Activated CD4-positive, alpha-beta T cell treated with anti-CD3 and anti-CD28 coated beads, Interleukin-2, amount 50 U/mL, for 1 hour (primary cell): ENCODE measurements at regions not wholly inside any gene's neighbourhood (a gene's known extent, or its start where the extent isn't known, plus 50 kb on each side); places are given as distances from the start of the nearest gene placed in this dataset.

ENCODE experiments used
- DNase-seq: peaks from one replicate; pipeline ENCODE4 v3.0.0-alpha.2; 2020

DNA sequence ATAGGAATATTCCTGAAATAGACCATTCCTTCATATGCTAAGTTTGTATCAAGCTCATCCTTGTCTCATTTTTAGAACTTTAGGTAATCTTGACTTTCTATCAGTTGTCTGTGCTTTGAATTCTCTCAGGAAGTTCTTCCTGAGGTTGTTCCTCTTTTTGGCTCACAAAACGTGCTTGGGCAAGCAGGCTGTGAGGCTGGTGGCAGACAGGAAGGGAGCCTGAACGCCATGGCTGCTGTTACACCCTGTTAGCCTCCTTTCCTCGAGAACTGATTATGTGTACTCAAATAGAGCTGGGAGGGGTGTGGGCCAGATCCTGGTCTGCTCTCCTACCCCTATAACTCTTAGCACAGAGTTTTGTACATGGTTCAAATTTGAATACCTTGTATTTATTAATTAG, 136.4 kb upstream of the CELF4 start:
- DNase-seq, result no peak

DNA sequence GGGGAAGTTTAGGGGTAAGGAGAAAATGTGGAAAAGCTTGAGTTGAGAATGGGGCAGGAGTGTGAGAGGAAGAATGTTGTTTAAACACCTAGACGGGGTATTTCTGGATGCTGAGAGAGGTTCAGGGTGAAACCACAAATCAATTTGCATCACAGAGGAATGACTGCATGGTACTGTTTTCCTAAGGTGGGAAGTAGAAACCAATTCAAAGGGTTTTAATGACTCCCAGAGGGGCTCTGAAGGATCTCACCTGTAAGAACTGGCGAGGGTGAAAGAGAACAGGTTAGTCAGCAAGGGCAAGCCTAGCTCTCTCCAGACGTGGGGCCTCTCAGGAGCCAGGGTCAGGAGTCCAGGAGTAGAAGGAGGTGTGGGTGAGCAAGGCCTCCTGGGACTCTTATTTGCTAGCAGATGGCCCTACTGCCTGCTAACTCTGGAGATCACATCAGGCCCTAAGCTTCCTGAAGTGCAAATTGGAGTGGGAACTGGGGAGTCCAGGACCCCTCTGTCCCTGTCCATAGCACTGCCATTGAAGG, 133.0 kb upstream of the CELF4 start:
- DNase-seq, result no peak

DNA sequence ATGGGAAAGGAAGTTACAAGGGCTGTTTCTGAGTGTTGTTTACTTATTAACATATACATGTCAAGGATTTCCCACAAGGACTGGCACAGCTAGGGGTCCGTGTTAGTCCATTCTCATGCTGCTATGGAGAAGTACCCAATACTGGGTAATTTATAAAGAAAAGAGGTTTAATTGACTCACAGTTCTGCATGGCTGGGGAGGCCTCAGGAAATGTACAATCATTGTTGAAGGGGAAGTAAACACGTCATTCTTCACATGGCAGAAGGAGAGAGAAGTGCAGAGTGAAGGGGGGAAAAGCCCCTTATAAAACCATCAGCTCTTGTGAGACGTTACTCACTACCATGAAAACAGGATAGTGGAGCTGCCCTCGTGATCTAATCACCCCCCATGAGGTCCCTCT, 128.9 kb upstream of the CELF4 start:
- DNase-seq, result no peak

DNA sequence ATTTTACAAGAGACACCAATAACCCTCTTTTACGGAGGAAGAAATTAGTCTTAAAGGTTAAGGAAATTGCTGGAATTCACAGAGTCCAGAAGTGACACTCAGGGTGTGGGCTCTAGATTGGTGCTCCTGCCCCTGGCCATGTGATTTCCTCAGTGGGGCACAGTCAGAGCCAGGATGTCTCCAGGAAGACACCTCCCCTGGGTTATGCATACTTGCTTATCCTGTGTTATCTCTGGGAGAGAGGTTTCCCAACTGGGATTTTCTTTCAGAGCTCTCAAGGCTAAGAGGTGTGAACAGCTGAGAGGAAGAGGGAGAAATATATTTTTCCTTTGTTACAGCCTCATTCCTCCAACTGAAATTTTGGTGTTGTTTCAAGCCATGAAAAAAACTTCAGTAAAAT, 125.6 kb upstream of the CELF4 start:
- no peak for DNase-seq

DNA sequence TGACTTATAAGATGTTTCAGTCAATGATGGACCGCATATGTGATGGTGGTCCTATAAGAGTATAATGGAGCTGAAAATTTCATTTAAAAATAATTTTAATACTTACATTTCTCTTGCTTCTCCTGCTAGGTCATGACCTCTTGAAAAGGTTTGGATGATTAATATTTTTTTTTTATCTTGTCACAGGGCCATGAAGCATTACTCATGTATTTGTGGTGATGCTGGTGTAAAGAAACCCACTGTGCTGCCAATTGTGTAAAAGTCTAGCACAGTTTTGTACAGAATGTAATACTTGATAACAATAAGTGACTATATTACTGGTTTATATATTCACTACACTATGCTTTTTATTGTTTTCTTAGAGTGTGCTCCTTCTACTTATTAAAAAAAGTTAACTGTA, 124.2 kb upstream of the CELF4 start:
- no peak for DNase-seq

DNA sequence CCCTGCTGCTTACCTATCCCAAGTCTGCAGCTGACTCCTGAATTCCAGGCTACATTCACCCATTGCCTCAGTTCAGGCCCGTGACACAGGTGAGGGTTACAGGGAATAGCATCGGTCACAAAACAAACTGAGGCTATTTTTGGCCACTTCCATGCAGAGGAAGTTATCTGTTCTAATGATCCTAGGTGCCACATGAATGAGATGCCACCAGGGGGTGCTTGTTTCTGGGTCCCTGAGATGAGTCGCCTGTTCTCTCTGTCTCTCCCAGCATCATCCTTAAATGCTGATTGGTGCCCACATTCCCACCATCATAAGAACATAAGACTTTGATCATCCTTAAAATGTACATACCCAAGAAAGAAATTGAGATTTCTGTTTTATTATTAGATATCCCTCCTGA, 119.0 kb upstream of the CELF4 start:
- DNase-seq, result no peak

DNA sequence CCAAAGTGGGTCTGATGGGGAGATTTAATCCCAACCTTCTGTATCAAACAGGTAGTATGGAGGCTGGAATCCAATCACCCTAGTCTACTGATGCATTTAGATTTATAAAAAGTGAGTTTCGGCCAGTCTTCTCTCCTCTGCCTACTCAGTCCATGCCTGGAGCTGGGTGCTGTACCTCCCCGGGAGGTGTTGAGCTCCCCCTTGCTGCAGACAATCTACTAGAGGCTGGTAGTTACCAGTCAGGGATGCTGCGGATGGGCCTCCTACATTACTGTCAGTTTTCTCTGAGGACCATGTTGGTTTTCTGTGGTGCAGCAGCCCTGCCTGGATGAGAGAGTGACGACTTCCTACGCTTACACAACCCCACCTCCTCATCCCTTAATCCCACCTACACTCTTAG, 118.6 kb upstream of the CELF4 start:
- DNase-seq, result no peak

DNA sequence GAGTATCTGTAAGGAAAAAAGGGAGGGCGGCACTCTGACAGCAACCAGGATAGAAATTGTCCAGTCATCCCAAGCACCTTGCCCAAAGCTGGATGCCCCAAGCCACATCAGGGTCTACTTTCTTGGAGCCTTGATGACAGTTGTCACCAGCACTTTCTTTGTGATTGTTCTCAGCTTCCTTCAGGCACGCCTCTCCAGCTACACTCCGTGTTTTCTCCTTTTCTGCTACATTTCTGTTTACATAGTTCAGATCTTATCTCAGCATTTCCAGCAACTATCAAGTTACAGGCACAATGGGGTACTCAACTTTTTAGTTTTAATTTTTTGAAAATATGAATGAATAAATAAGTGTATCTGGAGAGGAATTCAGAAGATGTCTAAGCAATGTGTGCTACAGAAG, 115.3 kb upstream of the CELF4 start:
- DNase-seq, result no peak

DNA sequence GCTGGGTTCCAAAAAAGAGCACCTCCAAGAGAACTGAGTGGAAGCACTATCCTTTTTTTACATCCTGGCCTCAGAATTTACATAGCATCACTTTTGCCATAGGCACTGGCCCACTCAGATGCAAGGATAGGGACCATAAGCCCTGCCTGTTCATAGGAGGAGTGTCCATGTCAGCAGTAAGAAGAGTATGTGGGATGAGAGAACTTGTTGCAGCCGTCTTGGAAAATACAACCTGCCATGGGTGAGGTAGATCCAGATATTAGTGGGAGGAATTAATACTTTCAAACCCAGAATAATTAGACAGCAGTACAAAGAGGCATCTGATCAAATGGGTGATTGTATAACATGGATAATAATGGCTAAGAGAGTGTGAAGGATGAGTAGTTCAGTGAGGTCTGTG, 110.7 kb upstream of the CELF4 start:
- DNase-seq, result no peak

DNA sequence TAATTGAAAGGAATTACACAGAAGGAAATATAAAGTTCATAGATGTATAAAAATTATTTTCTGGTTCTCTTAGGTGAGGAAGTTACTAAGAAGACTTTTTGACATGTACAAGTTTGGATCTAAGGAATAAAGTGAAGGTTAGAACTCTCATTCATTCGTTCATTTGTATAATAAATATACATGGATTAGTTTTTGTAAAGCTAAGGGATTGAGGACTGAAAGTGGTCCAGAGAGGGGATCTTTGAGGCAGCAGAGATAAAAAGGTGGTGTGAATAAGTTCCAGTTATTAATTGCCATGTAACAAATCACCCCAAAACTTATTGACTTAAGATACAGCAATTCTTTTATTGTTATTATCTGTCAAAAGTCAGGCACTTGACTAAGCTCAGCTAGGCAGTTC, 110.1 kb upstream of the CELF4 start:
- no peak for DNase-seq

DNA sequence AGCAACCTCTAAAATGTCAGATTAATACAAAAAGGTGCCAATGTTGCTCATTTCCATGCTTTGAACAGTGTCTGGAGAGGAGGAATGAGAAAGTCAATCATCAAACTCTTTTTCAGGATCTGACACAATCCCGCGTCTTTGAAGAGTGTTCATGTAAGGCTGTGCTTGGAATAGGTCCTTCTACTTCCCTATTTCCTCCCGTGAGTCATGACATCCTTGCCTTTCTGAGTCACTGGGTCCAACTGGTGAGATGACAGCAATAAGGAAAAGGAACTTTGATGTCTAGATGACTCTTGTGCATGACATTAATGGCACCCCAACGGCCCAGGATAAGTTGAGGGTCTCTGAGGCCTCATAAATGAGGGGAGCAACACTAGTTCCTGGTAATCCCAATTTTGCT, 109.0 kb upstream of the CELF4 start:
- no peak for DNase-seq

DNA sequence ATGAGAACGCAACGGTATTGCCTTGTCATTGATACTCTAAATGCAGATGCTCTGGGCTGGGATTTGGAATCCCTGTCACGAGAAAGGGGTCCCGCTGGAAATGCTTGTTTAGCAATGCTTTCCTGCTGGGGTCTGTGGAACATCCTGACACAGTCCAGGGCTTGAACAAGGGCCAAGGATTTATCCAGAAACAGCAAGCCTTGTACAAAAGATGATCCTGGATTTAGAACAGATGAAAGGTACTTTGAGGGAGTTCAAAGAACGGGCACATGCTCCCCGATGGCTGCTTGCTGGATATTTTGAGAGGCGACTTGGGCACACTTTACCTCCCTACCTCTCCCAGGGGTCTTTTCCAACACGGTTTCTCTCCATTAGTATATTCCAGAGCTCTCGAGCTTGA, 108.1 kb upstream of the CELF4 start:
- no peak for DNase-seq

DNA sequence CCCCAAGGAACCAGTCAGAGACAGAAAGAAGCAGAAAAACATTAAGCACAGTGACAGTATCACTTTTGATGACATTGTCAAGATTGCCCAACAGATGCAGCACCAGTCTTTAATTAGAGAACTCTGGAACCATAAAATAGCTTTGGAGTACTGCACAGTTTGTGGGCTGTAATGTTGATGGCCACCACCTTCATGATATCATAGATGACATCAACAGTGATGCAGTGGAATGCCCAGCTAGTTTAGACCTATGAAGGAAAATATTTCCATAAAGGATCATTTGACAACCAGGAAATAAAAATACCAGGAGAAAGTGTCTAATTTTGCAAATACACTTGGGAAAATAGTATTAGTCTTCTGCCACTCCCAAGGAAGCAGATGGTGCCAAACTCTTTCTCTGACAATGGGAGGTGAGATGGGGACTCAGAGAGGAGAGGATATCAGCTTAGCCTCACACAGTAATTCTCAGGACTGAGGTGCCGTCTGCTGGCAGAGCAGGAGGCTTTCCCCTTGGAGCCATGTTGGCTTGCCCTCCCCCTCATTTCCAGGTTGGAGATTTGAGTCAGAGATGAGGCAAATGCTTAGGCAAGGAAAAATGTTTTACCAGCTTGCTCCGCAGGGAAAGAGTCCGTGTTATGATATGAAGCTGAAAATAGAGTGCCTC, 107.5 kb upstream of the CELF4 start:
- no peak for DNase-seq

DNA sequence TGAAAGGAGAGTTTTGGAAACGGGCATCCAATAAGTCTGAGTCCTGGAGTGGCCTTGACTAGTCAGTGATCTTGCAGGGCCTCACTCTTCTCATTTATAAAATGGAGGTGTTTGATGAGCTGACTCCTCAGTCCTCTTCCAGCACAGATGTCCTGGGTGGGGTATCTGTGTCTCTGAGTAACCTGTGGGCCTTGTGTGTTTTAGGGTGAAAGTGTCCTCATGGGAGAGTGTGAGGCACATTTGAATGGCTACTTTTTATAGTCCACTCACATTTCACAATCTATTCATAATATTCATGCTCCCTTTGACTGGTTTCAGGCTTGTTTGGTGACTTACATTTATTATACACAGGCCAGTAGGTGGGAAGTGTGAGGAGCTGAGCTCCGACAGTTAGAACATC, 106.4 kb upstream of the CELF4 start:
- DNase-seq, result no peak

DNA sequence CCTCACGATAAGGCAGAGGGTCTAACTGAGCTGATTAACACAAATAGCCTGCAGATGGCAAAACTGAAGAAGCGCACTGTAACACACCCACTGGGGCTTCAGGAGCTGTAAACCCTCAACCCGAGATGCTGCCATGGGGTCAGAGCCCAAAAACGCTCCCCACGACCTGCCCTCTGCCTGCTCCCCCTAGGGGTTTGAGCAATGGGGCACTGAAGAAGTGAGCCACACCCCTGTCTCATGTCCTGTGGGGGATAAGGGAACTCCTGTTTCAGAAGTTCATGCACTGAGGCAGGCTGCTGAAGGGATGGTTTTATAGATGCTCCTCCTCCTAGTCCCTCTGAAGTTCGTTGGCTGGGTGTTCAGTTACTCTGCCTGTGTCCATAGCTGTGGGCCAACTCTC, 105.9 kb upstream of the CELF4 start:
- no peak for DNase-seq

DNA sequence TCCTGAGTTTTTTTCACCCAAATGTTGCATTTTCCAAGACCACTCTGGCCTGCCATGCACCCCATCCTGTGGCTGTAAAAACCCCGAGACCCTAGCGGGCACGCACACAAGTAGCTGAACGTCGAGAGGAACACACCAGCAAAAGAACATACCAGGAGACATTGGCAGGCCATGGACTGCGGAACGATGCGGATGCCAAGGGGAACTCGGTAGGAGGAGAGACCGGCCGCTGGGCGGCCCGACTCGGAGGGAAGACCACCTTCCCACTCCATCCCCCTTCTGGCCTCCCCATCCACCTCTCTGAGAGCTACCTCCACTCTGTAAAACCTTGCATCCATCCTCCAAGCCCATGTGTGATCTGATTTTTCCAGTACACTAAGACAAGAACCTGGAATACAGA, 105.5 kb upstream of the CELF4 start:
- no peak for DNase-seq

DNA sequence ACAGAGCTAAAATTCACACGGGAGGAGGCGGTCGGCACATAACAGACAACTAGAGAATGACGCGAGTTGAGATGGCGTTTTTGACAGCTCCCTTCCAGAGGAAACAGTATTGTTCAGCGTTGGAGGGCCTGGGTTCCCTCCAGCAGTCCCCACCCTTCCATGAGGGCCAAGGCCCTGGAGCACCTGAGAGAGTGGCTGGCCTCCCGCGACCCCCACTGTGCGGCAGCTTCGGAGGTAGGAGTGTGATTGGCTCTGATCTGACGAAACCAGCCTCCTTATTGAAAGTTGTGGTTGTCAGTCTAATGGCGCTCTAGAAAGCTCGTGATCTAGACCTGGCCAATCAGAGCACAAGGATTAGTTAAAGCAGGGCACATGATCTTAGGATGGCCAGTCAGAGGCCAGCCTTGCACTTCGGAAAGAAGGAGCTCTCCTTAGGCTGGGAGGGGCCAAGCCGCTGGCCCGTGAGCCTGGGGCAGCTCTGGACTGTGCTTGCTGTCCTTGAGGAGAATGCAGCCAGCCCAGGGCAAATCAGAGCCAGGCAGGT, 104.5 kb upstream of the CELF4 start:
- no peak for DNase-seq

DNA sequence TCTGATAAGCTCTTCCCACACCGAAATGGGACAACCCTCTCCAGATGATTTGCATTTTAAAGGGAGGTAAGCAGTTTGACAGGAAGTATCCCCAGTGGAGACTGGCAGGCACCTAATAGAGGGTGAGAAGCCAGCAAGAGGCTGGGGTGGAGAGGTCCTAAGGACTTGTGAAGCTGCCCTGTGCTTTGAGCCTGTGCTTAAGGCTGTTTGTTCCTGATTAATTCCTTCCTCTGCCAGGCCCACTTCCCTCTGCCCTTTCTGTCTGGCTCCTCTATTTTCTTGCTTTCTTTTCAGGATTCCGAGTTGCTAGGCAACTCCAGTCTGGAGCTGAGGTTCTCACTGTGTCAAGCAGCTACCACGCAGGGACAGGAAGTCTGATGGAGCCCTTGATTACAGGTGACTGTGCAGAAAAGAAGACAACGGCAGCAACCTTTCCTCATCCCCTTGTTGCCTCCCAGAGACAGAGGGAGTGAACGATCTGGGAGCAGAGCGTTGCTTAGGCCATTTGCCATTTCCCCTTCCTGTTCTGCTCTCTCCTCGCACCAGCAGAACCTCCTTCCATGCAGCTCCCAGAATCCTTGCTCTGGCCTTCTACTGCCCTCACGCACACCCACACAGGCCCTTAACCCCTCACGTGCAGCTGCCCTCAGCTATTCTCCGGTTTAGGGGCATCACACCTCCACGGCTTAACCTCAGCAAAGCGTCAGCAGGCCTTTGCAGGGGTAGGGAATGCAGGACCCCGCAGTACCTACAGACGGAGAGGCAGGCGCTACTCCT, 103.6 kb upstream of the CELF4 start:
- no peak for DNase-seq

DNA sequence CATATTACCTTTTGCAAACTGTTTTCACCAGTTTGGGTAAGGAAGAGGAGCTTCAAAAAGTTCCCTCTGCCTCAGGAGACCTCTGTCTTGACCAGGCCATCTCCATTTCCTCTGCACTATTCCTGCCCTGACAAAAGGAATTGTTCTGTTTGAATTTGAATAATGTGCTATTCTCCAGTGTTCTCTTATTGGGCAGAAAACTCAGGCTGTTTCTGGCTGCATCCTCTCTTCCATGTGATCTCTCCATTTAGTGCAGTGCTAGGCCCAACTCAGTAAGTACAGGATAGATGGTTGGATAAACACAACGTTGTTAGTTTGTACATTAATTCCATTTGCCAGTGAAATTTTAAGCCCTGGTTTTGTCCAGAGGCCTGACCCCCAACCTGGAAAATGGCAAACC, 102.2 kb upstream of the CELF4 start:
- DNase-seq, result no peak

DNA sequence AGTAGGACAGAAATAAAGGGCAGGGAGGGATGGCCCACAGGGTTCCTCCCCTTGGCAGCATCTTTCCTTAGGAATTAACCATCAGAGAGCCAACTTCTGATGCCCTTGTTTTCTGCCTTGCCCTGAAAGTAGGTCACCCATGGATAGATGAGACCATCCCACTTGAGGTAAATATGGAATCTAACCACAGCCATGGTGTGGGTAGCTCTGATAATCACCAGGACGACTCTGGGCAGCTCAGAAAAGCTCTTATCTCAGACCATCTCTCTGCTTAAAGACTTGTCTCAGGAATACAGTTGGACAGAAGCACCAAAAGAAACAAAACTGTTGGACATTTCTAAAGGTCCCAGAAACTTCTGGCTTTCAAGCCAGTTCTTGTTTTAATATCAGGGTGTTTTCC, 101.4 kb upstream of the CELF4 start:
- no peak for DNase-seq

DNA sequence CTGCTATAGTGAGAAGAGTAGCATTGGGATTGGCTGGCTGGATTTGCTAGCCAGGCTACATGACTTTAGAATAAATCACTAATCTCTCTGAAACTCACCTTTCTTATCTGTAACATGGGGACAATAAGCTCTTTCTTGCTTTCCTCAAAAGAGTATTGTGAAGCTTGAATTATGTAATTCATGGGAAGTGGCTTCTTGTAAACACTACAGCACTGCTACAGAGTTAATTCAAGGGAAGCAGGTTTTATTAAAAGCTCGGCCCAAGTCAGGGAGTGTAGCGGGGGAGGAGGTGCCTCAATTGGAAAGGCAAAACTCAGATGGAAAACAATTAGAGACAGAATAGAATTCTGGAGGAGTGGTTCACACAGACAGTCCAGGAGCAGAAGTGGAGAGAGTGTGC, 100.9 kb upstream of the CELF4 start:
- no peak for DNase-seq

DNA sequence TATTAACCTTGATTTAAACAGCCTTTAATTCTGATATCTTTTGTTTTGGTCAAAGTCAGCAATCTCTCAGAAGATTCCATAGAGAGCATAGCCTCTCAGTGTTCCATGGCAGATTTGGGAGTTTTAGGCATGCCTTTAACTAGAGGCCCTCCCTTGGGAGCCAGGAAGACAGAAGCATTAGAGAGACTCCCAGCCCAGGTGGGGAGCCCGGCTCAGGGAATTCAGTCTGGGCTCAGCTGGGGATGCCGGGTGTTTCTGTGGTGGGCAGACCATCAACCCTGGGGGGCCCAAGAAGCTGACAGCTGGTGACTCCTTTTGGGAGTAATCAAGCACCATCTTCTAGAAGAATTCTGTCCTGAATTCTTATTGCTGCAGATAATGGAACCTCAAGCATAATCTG, 99.7 kb upstream of the CELF4 start:
- DNase-seq, result no peak

DNA sequence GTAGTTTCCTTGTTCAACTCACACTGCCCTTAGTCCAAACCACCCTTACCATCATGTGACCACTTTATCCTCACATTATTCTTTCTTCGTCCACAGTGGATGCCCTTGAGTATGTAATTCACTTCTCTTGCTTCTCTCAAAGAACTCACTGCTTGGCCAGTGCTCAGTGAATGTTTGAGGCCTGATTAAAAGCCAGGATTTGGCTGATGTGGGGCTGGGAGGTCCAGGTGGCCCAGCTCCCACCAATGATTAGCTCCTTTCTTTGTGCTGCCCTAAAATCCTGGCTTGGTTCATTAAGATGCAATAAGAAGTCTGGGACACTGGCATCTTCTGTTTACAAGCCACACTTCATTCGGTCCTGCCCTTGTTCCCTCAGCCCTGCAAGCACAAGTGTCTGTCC, 97.8 kb upstream of the CELF4 start:
- no peak for DNase-seq

DNA sequence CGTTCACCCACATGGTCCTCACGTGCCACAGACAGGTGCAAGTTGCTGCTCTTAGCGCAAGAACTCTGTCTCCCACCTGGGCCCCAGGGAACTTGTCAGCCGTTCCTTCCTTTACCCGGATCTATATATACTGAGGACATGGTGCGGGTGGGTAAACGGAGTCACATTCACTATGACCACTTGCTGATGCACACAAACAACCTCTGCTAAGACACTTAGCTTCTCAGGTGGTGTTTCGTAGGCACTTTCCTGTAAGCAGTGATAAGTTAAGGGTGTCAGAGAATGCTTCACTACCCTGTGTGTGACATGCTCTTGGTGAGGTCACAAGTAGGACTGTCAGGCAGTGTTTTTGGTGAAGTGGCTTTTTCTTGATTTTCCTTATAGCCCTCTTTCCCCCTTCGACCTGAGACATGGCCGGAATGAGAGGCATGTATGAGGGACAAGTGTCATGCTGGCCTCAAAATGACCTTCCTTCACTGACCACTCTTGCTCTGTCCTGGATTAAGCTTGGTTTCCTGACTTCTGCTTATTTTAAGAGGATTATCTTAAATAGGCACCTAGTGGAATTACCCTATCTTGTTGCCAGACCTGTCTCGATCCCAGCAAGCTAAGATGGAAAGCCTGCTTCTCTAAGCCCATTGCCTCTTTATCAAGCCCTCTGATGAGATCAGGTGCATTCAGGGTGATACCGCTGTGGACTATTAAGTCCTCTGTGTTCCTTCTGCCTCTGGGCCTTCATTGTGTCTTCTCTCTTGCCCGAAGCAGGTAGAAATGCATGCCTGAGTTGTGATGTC, 97.1 kb upstream of the CELF4 start:
- no peak for DNase-seq
